ENCODE measurements at regions not wholly inside any gene's neighbourhood (a gene's known extent, or its start where the extent isn't known, plus 50 kb on each side); places are given as distances from the start of the nearest gene placed in this dataset.

DNA sequence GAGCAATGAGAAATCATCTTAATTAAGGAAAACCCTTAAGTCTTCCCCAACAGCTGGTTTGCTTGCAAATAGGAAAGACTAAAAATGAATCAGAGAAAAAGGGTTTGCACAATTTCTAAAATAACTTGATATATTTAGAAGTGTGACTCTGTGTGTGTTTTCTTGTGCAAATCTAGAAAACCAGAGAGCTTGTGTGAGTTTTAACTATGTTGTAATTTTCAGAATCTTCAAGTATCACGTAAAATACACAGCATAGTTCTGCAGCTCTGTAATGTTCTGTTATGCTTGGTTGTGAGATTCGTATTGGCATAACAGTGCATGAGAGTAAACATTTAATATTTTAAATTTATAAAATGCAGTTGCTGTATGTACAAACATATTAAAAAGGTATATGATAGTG is 74.7 kb upstream of the GAP43 start:
- DNase-seq: no peak

DNA sequence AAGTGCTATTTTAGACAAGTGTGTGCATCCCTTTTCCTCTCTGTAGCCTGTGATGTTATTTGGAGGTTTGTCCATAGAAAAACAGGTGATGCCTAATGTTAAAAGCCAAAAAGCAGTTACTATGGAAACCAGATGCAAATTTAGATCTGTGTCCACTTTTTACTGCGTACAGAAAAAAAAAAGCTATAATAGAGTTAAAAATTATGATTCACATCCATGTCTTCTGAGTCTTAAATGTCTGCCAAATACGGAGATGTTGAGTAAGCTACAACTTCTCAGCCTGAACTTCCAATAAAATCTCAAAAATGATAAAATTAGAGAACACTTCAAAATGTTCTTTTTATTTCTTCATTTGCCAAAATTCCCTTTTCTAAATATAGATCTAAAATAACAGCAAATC is 74.2 kb upstream of the GAP43 start:
- no peak for DNase-seq

DNA sequence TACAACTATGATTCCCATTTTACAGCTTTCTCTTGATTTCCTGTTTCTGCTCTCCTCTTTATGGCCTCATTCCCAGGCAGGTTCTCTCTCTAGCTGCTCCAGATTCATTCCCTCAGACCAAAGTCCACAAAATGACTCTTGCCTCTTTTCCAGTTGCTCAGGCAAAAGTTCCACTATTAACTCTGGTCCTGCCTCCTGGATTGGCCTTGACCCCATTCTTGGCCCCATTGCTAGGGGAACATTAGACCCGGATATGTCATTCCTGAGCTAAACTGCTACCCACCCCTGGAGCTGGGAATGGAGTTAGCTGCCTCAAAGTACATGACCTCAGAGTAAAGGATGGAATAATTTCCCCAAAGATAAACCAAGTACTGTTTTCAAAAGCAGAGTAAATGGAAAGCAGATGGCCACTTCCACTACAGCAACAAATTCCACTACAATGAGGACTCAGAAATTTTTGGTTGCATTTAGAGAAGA is 73.0 kb upstream of the GAP43 start:
- DNase-seq: no peak

DNA sequence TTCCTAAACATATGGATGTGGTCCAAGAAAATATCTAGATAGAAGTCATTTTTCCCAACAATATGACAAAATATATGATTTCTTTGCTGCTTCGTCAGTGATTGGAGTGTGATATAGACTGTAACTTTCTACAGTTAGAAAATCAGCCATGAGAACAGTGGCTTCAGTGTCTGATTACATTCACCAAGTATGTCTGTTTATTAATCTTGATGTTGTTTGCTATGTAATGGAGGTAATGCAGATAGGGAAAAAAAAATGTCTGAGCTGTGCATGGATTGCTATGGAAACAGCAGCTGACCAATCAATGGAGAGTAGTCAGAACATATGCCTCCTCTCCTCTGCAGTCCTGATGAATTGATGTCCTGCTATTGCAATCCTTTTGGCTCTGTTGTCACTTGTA is 72.3 kb upstream of the GAP43 start:
- no peak for DNase-seq

DNA sequence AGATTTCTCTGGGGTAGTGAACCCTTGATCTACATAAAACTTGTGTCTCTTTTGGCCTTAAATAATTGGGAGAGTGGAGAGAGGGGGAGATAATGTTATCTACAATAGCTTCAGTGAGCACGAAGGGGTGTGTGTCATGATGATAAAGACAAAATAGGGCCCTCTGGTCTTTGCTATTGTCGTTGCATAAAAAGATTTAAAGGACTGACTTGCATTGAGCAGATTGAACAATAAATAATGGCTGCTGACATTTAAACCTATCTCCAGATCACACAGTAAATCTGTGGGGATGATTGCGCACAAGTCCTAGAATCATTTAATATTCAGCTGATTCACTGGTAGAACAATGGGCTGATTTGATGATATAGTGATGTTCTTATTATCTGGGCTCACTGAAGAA is 71.3 kb upstream of the GAP43 start:
- DNase-seq: no peak

DNA sequence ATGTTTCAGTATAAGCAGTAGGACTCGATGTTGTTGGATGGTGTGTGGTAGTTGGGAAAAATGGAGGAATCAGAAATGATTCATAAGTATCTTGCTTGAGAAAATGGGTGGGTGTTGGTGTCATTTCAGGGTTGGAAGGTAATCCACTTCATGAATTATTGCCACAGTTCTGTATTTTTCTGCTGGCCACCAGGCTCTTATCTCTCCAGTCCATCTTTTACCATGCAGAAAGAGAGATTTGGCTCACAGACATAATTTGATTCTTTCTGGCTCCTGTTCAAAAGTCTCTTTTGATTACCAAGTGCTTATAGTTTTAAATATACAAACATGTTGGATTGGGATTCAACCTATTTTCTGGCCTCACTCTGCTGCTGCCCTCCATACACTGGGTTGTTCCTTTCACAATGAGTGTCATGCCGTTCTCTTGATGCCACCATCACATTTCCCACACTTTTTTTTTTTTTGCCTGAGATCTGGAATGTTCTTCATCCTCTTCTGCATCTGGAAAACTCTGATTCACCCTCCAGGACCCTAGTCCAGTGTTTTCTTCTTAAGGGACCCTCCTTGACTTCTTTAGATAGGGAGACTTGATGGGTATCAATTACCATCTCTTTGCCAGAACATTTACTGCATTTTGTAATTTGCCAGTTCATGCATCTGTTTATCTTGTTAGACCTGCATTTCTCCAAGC is 69.4 kb upstream of the GAP43 start:
- no peak for DNase-seq

DNA sequence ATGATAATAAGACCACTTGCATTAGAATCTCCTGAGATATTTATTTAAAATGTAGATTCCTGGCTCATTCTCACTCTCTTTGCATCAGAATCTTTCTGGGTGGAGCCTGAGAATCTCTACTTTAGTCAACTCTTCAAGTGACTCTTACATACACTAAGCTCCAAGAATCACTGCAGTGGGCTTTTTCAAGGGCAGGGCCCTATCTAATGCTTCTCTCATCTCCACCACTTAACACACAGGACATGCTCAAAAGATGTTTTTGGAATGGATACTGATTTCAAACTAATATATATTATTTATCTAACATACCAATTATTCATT is 68.9 kb upstream of the GAP43 start:
- no peak for DNase-seq

DNA sequence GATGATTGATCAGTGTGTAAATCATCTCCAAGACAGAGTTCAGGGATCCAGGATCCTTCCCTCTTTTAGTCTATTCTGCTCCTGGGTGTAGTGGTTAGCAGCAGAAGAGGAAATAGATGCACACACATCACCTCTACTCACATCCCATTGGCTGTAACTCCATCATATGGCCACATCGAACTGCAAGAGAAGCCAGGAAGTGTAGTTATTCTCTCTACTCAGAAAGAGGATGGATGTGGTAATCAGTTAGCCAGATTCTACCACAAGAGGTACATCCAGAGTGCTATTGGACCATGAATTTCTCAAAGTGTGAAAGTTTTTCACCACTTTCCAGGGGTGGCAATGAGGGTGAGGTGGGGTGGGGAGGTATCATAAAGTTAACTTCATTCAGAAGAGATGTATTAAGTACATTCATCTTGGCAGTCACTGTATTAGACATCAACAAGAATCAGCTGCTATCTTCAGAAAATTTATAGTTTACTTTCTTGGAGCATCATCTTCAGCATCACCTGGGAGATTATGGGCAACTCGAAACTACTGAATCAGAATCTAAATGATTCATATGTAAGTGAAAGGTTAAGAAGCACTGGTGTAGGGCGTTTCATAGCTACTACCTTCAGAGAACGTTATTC is 60.6 kb upstream of the GAP43 start:
- no peak for DNase-seq

DNA sequence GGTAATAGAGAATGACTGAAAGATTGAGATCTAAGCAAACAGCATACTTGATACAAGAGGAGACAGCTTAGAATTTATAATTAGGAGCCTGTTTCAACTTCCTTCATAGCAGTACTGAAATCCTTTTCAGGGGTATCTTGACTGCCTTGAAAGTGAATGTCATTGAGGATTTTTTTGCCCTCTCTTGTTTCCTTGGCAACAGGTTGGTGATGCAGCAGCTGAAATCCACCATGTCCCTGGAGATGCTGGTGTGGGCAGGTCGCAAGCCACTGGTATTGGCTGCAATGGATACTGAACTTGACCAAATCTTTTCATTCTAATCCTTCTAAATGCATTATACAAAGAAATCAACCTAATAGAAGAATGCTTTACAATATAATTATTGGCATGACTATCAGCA is 59.3 kb upstream of the GAP43 start:
- DNase-seq: no peak

DNA sequence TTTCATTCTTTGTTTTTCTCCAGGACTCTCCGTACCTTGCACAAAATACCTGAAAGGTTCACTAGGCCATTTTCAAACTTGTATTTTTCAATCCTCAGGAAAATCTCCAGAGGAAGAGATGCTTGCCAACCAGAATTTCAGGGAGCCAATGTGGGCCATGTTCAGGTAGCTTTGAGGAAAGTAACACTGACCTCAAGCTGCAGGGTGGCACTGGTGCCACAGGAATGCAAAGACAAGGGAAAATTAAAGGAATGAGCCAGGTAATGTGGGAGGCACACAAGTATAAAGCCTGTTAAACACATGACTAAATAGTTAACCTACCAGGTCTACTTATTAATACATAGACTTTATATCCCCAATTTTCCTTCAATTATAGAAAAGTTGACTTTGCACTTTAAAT is 51.9 kb upstream of the GAP43 start:
- DNase-seq: no peak

Measured in AML-193 (cell line).